ENCODE measurements at regions not wholly inside any gene's neighbourhood (a gene's known extent, or its start where the extent isn't known, plus 50 kb on each side); places are given as distances from the start of the nearest gene placed in this dataset.

GRCh38 chr1:5317391-5317790, 663.0 kb downstream of the AJAP1 start:
- TF ChIP-seq, protein P1, sequence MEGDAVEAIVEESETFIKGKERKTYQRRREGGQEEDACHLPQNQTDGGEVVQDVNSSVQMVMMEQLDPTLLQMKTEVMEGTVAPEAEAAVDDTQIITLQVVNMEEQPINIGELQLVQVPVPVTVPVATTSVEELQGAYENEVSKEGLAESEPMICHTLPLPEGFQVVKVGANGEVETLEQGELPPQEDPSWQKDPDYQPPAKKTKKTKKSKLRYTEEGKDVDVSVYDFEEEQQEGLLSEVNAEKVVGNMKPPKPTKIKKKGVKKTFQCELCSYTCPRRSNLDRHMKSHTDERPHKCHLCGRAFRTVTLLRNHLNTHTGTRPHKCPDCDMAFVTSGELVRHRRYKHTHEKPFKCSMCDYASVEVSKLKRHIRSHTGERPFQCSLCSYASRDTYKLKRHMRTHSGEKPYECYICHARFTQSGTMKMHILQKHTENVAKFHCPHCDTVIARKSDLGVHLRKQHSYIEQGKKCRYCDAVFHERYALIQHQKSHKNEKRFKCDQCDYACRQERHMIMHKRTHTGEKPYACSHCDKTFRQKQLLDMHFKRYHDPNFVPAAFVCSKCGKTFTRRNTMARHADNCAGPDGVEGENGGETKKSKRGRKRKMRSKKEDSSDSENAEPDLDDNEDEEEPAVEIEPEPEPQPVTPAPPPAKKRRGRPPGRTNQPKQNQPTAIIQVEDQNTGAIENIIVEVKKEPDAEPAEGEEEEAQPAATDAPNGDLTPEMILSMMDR (IDR thresholded peaks at IDR 0.05; ENCODE audit: insufficient read depth in 1 of 2, low read depth in 1 of 2, low read length in 1 of 2, severe bottlenecking in 1 of 2, unreplicated experiment in 1 of 2), result no peak
- no peaks in the 10 kb centered on the region for H3K4me1 ChIP-seq
- CTCF ChIA-PET, result no interaction called here
- H3K36me3 ChIP-seq (ENCODE audit: control insufficient read depth, insufficient read depth, low read length), result no peaks in the 10 kb centered on the region
- H3K4me1 Mint-ChIP-seq (ENCODE audit: low read depth, unreplicated experiment), result no peaks in the 10 kb centered on the region
- POLR2A ChIA-PET, result no interaction called here
- BruUV-seq (replicated peaks), result no TSS peak
- no peaks in the 10 kb centered on the region for H3K9me3 ChIP-seq
- no peaks in the 10 kb centered on the region for H3K27me3 ChIP-seq (replicated peaks; ENCODE audit: control insufficient read depth, insufficient read depth, low read length)
- intact Hi-C loops (cut with micrococcal nuclease; ENCODE audit: unreplicated experiment), result no loop called here
- no peaks in the 10 kb centered on the region for H3K36me3 Mint-ChIP-seq (ENCODE audit: insufficient read depth, unreplicated experiment)
- peaks cover 9% of the 10 kb centered on the region for H3K27me3 Mint-ChIP-seq (ENCODE audit: insufficient read depth, unreplicated experiment)
- H3K4me3 Mint-ChIP-seq (ENCODE audit: unreplicated experiment), result no peak overlapping the region
- no peaks in the 10 kb centered on the region for H3K9me3 Mint-ChIP-seq (ENCODE audit: unreplicated experiment)
- no peak overlapping the region for H3K4me3 ChIP-seq (ENCODE audit: low read depth, low read length)
- no peak overlapping the region for H3K27ac Mint-ChIP-seq (ENCODE audit: unreplicated experiment)
- no peak for DNase-seq

DNA sequence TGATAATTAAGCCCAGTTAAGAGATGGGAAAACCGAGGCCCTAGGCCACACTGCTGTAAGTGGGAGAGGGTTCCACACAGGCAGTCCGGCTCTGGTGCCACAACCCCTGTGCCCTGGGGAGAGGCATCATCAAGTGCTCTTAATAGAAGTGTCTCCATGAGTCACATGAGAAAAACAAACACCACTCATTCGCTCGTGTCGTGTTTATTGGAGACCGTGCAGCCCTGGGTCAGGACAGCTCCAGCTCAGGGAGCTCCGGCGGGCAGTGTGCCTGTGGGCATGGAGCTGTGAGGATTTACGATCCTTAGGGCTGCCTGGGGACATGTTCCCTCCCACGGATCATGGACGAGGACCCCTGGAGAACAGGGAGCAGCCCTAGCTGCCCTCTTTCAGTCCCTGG, 658.5 kb downstream of the AJAP1 start:
- ChIA-PET POLR2A (no interaction called here), CTCF (no interaction called here)
- TF ChIP-seq, protein P1 (IDR thresholded peaks at IDR 0.05; ENCODE audit: insufficient read depth in 1 of 2, low read depth in 1 of 2, low read length in 1 of 2, severe bottlenecking in 1 of 2, unreplicated experiment in 1 of 2), result no peak
- no peaks in the 10 kb centered on the region for H3K36me3 Mint-ChIP-seq (ENCODE audit: insufficient read depth, unreplicated experiment)
- Histone ChIP-seq H3K36me3 (ENCODE audit: control insufficient read depth, insufficient read depth, low read length) (no peaks in the 10 kb centered on the region), H3K4me1 (no peaks in the 10 kb centered on the region), H3K9me3 (no peaks in the 10 kb centered on the region), H3K27me3 (replicated peaks; ENCODE audit: control insufficient read depth, insufficient read depth, low read length) (no peaks in the 10 kb centered on the region), H3K4me3 (ENCODE audit: low read depth, low read length) (no peak overlapping the region)
- H3K4me1 Mint-ChIP-seq (ENCODE audit: low read depth, unreplicated experiment), result no peaks in the 10 kb centered on the region
- no TSS peak for BruUV-seq (replicated peaks)
- H3K27me3 Mint-ChIP-seq (ENCODE audit: insufficient read depth, unreplicated experiment), result peaks cover 6% of the 10 kb centered on the region
- intact Hi-C loops (cut with micrococcal nuclease; ENCODE audit: unreplicated experiment), result no loop called here
- DNase-seq, result no peak
- H3K9me3 Mint-ChIP-seq (ENCODE audit: unreplicated experiment), result no peaks in the 10 kb centered on the region
- H3K27ac Mint-ChIP-seq (ENCODE audit: unreplicated experiment), result no peak overlapping the region
- H3K4me3 Mint-ChIP-seq (ENCODE audit: unreplicated experiment), result no peak overlapping the region

GRCh38 chr1:5312293-5312674, 657.9 kb downstream of the AJAP1 start:
- TF ChIP-seq, protein P1 (IDR thresholded peaks at IDR 0.05; ENCODE audit: insufficient read depth in 1 of 2, low read depth in 1 of 2, low read length in 1 of 2, severe bottlenecking in 1 of 2, unreplicated experiment in 1 of 2), result no peak
- no peak overlapping the region for H3K4me3 ChIP-seq (ENCODE audit: low read depth, low read length)
- Mint-ChIP-seq H3K27me3 (ENCODE audit: insufficient read depth, unreplicated experiment) (peaks cover 6% of the 10 kb centered on the region), H3K27ac (ENCODE audit: unreplicated experiment) (no peak overlapping the region), H3K4me1 (ENCODE audit: low read depth, unreplicated experiment) (no peaks in the 10 kb centered on the region), H3K36me3 (ENCODE audit: insufficient read depth, unreplicated experiment) (no peaks in the 10 kb centered on the region), H3K9me3 (ENCODE audit: unreplicated experiment) (no peaks in the 10 kb centered on the region), H3K4me3 (ENCODE audit: unreplicated experiment) (no peak overlapping the region)
- H3K36me3 ChIP-seq (ENCODE audit: control insufficient read depth, insufficient read depth, low read length), result no peaks in the 10 kb centered on the region
- ChIA-PET CTCF (no interaction called here), POLR2A (no interaction called here)
- no TSS peak for BruUV-seq (replicated peaks)
- intact Hi-C loops (cut with micrococcal nuclease; ENCODE audit: unreplicated experiment), result no loop called here
- DNase-seq, result no peak
- no peaks in the 10 kb centered on the region for H3K9me3 ChIP-seq
- no peaks in the 10 kb centered on the region for H3K4me1 ChIP-seq
- no peaks in the 10 kb centered on the region for H3K27me3 ChIP-seq (replicated peaks; ENCODE audit: control insufficient read depth, insufficient read depth, low read length)

Data from Caco-2 (cell line).